GM10248 (cell line): ENCODE measurements at regions not wholly inside any gene's neighbourhood (a gene's known extent, or its start where the extent isn't known, plus 50 kb on each side); places are given as distances from the start of the nearest gene placed in this dataset.

Experiments used
- CTCF ChIA-PET: fragments of 300-600 bp; sonication (Branson Sonifier 250); formaldehyde crosslinking; extraction: SDS; loops from one replicate; lab custom pipeline; 2021; ENCODE audit warnings: antibody characterized with exemption; lab: Yijun Ruan, JAX
- POLR2A ChIA-PET: fragments of 350-650 bp; sonication (Branson Sonifier 250); formaldehyde crosslinking; extraction: SDS; loops from one replicate; lab custom pipeline; 2020; ENCODE audit warnings: antibody characterized with exemption; lab: Yijun Ruan, JAX
- DNase-seq: peaks from one replicate; pipeline ENCODE4 v3.0.0; 2012; ENCODE audit errors: extremely low spot score
- TF ChIP-seq, protein P1 (sequence below): IDR thresholded peaks from 2 replicates; pipeline ENCODE4 v1.5.1; 2012; ENCODE audit warnings: mild to moderate bottlenecking, low read depth; ENCODE audit errors: extremely low read depth, missing control alignments, control extremely low read depth

DNA sequence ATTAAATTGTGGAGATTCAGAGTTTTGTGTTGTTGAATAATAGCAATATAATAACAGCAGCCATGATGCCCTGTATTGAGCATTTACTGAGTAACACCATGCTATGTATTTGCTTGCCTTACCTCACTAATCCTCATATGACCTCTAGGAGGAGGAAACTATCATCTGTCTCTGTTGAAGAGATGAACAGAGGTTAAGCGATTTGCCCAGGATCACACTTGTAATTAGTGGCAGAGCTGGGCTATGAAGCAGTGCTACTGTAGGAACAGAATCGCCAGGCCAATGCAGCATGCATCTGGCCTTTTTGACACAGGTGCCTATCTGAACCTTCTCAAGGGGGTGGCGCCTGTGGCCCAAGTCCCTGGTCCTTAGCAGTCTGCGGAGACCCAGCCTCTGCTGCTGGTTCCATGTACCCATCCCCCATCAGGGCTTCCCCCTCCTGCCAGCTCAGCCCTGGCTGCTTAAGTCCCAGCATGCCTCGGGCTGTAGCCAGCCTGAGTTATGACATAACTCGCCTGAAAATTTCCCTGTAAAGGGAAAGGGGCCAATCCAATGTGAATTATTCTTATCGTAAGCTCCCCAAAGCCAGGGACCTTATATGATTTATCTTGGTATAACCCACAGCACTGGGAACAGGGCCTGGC is 50.4 kb upstream of the HS3ST2 start:
- ChIA-PET CTCF (no interaction called here), POLR2A (no interaction called here)
- no peak for DNase-seq
- TF ChIP-seq, protein P1, sequence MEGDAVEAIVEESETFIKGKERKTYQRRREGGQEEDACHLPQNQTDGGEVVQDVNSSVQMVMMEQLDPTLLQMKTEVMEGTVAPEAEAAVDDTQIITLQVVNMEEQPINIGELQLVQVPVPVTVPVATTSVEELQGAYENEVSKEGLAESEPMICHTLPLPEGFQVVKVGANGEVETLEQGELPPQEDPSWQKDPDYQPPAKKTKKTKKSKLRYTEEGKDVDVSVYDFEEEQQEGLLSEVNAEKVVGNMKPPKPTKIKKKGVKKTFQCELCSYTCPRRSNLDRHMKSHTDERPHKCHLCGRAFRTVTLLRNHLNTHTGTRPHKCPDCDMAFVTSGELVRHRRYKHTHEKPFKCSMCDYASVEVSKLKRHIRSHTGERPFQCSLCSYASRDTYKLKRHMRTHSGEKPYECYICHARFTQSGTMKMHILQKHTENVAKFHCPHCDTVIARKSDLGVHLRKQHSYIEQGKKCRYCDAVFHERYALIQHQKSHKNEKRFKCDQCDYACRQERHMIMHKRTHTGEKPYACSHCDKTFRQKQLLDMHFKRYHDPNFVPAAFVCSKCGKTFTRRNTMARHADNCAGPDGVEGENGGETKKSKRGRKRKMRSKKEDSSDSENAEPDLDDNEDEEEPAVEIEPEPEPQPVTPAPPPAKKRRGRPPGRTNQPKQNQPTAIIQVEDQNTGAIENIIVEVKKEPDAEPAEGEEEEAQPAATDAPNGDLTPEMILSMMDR: no peak
